HAP-1 (cell line): ENCODE measurements at regions not wholly inside any gene's neighbourhood (a gene's known extent, or its start where the extent isn't known, plus 50 kb on each side); places are given as distances from the start of the nearest gene placed in this dataset.

ENCODE experiments used
- DNase-seq, 2 experiments: peaks; one replicate each; pipeline ENCODE4 v3.0.0-alpha.2; 2016 to 2020; ENCODE audit warnings: low spot score in 2 of 2
- H3K27me3 ChIP-seq: fragments of 250-450 bp; sonication (Bioruptor Pico); 2 replicates; pipeline ENCODE4 v1.5.1; 2020; ENCODE audit warnings: low read depth, mild to moderate bottlenecking, moderate library complexity
- H3K36me3 ChIP-seq: fragments of 250-450 bp; sonication (Bioruptor Pico); replicated peaks from 2 replicates; pipeline ENCODE4 v1.5.1; 2020; ENCODE audit warnings: mild to moderate bottlenecking
- H3K4me1 ChIP-seq: fragments of 250-450 bp; sonication (Bioruptor Pico); 2 replicates; pipeline ENCODE4 v1.5.1; 2020; ENCODE audit warnings: mild to moderate bottlenecking
- H3K4me3 ChIP-seq: fragments of 250-450 bp; sonication (Bioruptor Pico); 2 replicates; pipeline ENCODE4 v1.5.1; 2020; ENCODE audit warnings: mild to moderate bottlenecking, moderate library complexity
- H3K9me3 ChIP-seq: fragments of 250-450 bp; sonication (Bioruptor Pico); 2 replicates; pipeline ENCODE4 v1.5.1; 2020; ENCODE audit warnings: mild to moderate bottlenecking, moderate library complexity
- in situ Hi-C: fragments of 300-500 bp; cut with MboI; formaldehyde crosslinking; loops from 3 replicates; pipeline ENCODE4 v1.14.3; 2020; ENCODE audit warnings: low sequenced_read_pairs, inconsistent platforms, mixed read lengths

GRCh38 chr1:177794376-177794991, 175.4 kb downstream of the SEC16B start:
- in situ Hi-C loops: loop anchor here (25.0 kb wide), 1 partner anchor 907 kb away; no protein-coding TSS in a partner anchor
- Histone ChIP-seq H3K36me3 (no peaks in the 10 kb centered on the region), H3K9me3 (no peaks in the 10 kb centered on the region), H3K4me1 (no peaks in the 10 kb centered on the region), H3K27me3 (peaks cover 2% of the 10 kb centered on the region; the same call in 1 of the 2 replicates), H3K4me3 (no peak overlapping the region)
- no peak for DNase-seq

GRCh38 chr1:177793900-177794299, 176.0 kb downstream of the SEC16B start:
- H3K4me1 ChIP-seq: no peaks in the 10 kb centered on the region

GRCh38 chr1:177790566-177790965, 179.3 kb downstream of the SEC16B start:
- Histone ChIP-seq H3K4me1 (no peaks in the 10 kb centered on the region), H3K4me3 (no peak overlapping the region), H3K9me3 (no peaks in the 10 kb centered on the region), H3K36me3 (no peaks in the 10 kb centered on the region), H3K27me3 (no peaks in the 10 kb centered on the region)
- in situ Hi-C loops: loop anchor here (25.0 kb wide), 1 partner anchor 903 kb away; no protein-coding TSS in a partner anchor
- no peak for DNase-seq

More at GRCh38 chr1:177793900-177794299, 176.0 kb downstream of the SEC16B start:
- Histone ChIP-seq H3K9me3 (no peaks in the 10 kb centered on the region), H3K27me3 (peaks cover 2% of the 10 kb centered on the region; the same call in 1 of the 2 replicates), H3K4me3 (no peak overlapping the region), H3K36me3 (no peaks in the 10 kb centered on the region)
- in situ Hi-C loops: loop anchor here (25.0 kb wide), 1 partner anchor 907 kb away; no protein-coding TSS in a partner anchor
- DNase-seq: no peak

DNA sequence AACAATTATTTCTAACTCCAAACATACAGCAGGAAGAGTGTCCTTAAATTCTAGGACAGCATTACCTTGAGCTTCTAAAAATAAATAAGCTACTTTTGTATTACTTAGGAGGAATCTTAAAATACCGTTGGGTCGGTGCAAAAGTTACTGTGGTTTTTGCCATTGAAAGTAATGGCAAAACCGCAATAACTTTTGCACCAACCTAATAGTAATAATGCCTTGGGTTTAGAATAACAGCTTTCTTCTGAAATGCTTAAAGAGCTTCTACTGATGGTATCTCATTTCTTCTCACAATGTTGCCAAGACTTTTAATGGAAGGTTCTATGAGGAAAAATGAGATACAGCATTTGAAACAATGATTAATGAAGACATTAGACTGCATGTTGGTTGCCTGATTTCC, 179.9 kb downstream of the SEC16B start:
- no peak for DNase-seq
- in situ Hi-C loops: loop anchor here (25.0 kb wide), 1 partner anchor 903 kb away; no protein-coding TSS in a partner anchor
- no peak overlapping the region for H3K4me3 ChIP-seq
- no peaks in the 10 kb centered on the region for H3K27me3 ChIP-seq
- no peaks in the 10 kb centered on the region for H3K36me3 ChIP-seq
- no peaks in the 10 kb centered on the region for H3K4me1 ChIP-seq
- no peaks in the 10 kb centered on the region for H3K9me3 ChIP-seq

DNA sequence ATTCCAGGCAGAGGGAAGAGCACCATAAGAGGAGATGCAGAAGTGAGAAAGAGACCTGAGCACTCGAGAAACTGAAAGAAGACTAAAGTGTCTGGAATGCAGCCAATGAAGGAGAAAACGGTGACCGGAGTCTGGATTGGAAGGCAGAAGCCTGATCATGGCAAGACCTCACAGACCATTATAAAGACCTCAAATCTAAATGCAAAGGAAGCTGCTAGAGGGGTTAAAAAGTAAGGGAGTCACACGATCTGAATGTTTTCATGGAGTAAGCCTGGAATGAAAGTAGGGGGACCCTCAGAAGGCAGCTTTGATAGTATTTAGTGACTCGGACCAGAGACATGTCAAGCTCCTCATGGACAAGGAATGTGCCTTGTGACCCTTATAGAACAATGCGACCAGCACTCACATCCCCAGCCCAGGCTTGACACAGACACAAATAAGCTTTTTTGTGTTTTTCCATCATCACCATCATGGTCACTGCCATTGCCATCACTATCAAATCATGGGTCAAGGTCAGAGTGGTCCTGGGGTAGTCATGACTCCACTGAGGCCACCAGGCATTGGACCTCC, 183.6 kb downstream of the SEC16B start:
- H3K4me1 ChIP-seq: no peaks in the 10 kb centered on the region
- no peak for DNase-seq
- no peaks in the 10 kb centered on the region for H3K9me3 ChIP-seq
- no peaks in the 10 kb centered on the region for H3K36me3 ChIP-seq
- H3K27me3 ChIP-seq: no peaks in the 10 kb centered on the region
- in situ Hi-C loops: loop anchor here (25.0 kb wide), 1 partner anchor 899 kb away; no protein-coding TSS in a partner anchor
- H3K4me3 ChIP-seq: no peak overlapping the region

GRCh38 chr1:177784936-177785335, 184.9 kb downstream of the SEC16B start:
- no peak for DNase-seq
- no peaks in the 10 kb centered on the region for H3K9me3 ChIP-seq
- in situ Hi-C loops: loop anchor here (25.0 kb wide), 1 partner anchor 898 kb away; no protein-coding TSS in a partner anchor
- no peaks in the 10 kb centered on the region for H3K4me1 ChIP-seq
- H3K4me3 ChIP-seq: no peak overlapping the region
- H3K36me3 ChIP-seq: no peaks in the 10 kb centered on the region
- H3K27me3 ChIP-seq: no peaks in the 10 kb centered on the region

DNA sequence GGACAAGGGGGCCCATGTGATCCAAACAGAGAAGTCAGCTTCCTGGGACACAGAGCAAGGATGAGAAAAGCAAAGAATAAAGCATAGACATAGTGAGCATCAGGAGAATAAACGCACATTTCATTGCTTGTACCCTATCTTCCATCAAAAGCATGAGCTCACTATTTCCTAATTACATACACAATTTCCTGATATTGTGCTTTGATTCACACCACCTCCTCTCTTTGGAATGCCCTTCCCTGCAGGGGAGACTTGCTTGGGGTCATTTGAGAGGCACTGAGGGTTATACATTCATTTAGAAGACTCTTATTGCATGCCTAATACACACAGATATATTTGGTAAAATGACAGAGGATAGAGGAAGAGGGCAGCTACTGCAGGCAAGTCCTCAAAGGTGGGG, 185.4 kb downstream of the SEC16B start:
- H3K36me3 ChIP-seq: no peaks in the 10 kb centered on the region
- DNase-seq: no peak
- no peaks in the 10 kb centered on the region for H3K4me1 ChIP-seq
- in situ Hi-C loops: loop anchor here (25.0 kb wide), 1 partner anchor 897 kb away; no protein-coding TSS in a partner anchor
- H3K9me3 ChIP-seq: no peaks in the 10 kb centered on the region
- no peaks in the 10 kb centered on the region for H3K27me3 ChIP-seq
- no peak overlapping the region for H3K4me3 ChIP-seq

DNA sequence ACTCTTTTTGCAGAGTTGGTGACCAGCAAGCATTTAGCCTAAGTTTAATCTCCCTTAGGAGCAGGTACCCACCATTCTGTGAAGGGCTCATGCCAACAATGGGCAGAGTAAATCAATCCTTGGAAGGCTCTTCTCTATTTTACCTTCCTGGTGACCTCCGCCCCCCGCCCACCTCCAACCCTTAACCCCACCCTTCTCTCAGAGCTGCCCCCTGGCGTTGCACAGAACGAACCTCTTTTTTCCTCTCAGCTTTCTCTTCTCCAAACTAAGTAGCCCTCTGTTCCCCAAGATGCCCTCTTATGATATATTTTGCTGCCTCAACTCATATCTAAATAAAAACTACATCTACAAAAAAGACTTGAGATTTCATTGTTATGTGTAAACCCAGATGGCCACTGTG, 186.8 kb downstream of the SEC16B start:
- DNase-seq: no peak

DNA sequence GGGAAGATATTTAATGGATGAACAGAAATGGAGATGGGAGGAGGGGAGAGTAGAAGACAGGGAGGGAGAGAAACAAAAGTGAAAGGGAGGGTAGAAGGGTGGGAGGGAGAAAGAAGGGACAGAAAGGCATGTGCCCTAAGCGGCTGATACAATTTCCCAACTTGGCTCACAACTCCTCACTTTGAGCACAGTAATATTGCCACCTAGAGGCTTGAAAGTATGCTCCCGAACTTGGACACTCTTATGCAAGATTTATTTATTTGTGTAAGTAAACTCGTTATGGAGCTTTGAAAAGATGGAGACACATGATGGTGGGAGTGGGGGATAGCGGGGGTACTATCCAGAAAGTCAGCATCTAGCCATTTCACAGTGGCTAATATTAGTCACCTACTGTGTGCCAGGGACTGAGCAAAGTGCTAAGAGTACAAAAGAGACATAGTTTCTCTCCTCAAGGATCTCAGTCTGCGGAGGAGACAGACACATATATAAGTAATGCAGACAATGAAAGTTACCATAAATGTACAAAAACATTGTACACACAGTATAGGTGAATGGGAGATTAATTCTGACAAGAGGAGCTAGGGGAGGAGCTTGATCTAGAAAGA, 189.7 kb downstream of the SEC16B start:
- Histone ChIP-seq H3K4me3 (no peak overlapping the region), H3K27me3 (no peaks in the 10 kb centered on the region), H3K9me3 (no peaks in the 10 kb centered on the region), H3K36me3 (no peaks in the 10 kb centered on the region), H3K4me1 (no peaks in the 10 kb centered on the region)
- DNase-seq: peak; percentile 13 to 52
- in situ Hi-C loops: loop anchor here (25.0 kb wide), 1 partner anchor 893 kb away; no protein-coding TSS in a partner anchor

More for the DNA sequence above, 186.8 kb downstream of the SEC16B start:
- no peaks in the 10 kb centered on the region for H3K9me3 ChIP-seq
- in situ Hi-C loops: loop anchor here (25.0 kb wide), 1 partner anchor 896 kb away; no protein-coding TSS in a partner anchor
- H3K36me3 ChIP-seq: no peaks in the 10 kb centered on the region
- H3K4me3 ChIP-seq: no peak overlapping the region
- H3K4me1 ChIP-seq: no peaks in the 10 kb centered on the region
- no peaks in the 10 kb centered on the region for H3K27me3 ChIP-seq

- in situ Hi-C loops: loop anchor here (25.0 kb wide), 1 partner anchor 892 kb away; no protein-coding TSS in a partner anchor
- H3K36me3 ChIP-seq: no peaks in the 10 kb centered on the region
Observed at GRCh38 chr1:177779166-177779965, 190.5 kb downstream of the SEC16B start.

GRCh38 chr1:177775924-177776323, 193.9 kb downstream of the SEC16B start:
- in situ Hi-C loops: loop anchor here (25.0 kb wide), 1 partner anchor 889 kb away; no protein-coding TSS in a partner anchor
- H3K36me3 ChIP-seq: no peaks in the 10 kb centered on the region
- H3K4me1 ChIP-seq: no peaks in the 10 kb centered on the region
- no peak overlapping the region for H3K4me3 ChIP-seq
- DNase-seq: no peak
- no peaks in the 10 kb centered on the region for H3K9me3 ChIP-seq
- H3K27me3 ChIP-seq: no peaks in the 10 kb centered on the region

More at GRCh38 chr1:177779166-177779965, 190.5 kb downstream of the SEC16B start:
- no peak for DNase-seq
- Histone ChIP-seq H3K4me1 (no peaks in the 10 kb centered on the region), H3K9me3 (no peaks in the 10 kb centered on the region), H3K27me3 (no peaks in the 10 kb centered on the region), H3K4me3 (no peak overlapping the region)

DNA sequence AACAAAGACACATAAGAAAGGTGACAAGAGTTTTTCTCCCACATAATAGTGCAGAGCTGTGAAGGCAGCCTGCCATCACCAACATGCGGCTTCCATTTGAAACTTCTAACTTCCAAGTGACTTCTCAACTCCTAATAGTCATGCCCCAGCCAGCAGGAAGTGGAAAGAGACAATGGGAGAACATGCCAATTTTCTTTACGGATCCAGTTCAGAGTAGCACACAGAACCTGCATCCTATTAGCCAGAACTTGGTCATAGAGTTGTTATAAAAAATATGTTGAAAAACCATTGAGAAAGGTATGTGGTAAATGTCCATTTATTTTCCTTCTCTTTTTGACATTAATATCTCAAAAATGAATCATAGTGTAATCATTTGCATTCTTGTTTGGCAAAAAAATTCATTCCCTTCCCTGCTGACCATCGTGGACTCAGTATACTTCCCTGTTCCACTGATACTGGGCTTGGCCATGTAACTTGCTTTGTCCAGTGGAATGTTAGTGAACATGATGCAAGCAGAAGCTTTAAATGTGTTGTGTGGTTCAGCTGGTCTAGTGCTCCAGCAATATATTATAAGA, 197.4 kb downstream of the SEC16B start:
- H3K27me3 ChIP-seq: no peaks in the 10 kb centered on the region
- H3K36me3 ChIP-seq: no peaks in the 10 kb centered on the region
- no peak for DNase-seq
- in situ Hi-C loops: no loop called here
- H3K4me1 ChIP-seq: no peaks in the 10 kb centered on the region
- no peak overlapping the region for H3K4me3 ChIP-seq
- no peaks in the 10 kb centered on the region for H3K9me3 ChIP-seq

GRCh38 chr1:177771688-177772087, 198.2 kb downstream of the SEC16B start:
- in situ Hi-C loops: no loop called here
- no peaks in the 10 kb centered on the region for H3K36me3 ChIP-seq
- H3K4me1 ChIP-seq: no peaks in the 10 kb centered on the region
- no peak overlapping the region for H3K4me3 ChIP-seq
- no peaks in the 10 kb centered on the region for H3K27me3 ChIP-seq
- no peaks in the 10 kb centered on the region for H3K9me3 ChIP-seq
- DNase-seq: no peak
